ENCODE measurements at regions not wholly inside any gene's neighbourhood (a gene's known extent, or its start where the extent isn't known, plus 50 kb on each side); places are given as distances from the start of the nearest gene placed in this dataset.

DNA sequence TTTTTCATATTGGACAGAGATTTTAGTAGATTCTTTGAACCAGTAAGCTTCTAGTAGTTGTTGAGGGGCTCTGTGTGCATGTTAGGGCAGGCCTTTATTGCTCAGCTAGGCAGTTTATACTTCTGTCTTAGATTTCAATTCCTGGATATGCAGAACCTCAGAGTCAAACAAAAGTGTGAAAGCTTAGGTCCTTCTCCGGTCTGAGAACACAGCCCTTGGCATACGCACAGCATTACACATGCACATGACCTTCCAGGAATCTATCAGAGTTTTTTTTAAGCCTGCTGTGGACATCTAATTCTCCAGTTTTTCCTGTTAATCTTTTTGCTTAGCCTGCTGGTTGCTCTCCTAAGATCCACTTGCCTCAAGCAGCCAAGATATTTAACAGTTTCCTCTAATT, 77.9 kb upstream of the KL start:
- TF ChIP-seq, protein P1, sequence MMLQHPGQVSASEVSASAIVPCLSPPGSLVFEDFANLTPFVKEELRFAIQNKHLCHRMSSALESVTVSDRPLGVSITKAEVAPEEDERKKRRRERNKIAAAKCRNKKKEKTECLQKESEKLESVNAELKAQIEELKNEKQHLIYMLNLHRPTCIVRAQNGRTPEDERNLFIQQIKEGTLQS (IDR thresholded peaks at IDR 0.05): no peak
- TF ChIP-seq, protein P2, sequence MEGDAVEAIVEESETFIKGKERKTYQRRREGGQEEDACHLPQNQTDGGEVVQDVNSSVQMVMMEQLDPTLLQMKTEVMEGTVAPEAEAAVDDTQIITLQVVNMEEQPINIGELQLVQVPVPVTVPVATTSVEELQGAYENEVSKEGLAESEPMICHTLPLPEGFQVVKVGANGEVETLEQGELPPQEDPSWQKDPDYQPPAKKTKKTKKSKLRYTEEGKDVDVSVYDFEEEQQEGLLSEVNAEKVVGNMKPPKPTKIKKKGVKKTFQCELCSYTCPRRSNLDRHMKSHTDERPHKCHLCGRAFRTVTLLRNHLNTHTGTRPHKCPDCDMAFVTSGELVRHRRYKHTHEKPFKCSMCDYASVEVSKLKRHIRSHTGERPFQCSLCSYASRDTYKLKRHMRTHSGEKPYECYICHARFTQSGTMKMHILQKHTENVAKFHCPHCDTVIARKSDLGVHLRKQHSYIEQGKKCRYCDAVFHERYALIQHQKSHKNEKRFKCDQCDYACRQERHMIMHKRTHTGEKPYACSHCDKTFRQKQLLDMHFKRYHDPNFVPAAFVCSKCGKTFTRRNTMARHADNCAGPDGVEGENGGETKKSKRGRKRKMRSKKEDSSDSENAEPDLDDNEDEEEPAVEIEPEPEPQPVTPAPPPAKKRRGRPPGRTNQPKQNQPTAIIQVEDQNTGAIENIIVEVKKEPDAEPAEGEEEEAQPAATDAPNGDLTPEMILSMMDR (IDR thresholded peaks at IDR 0.05 in 2 of 3, conservative IDR thresholded peaks at IDR 0.05 in 1 of 3; ENCODE audit: borderline replicate concordance in 1 of 3, insufficient read depth in 1 of 3, low read depth in 2 of 3, low read length in 2 of 3): no peak
- TF ChIP-seq POLR2AphosphoS5 (IDR thresholded peaks at IDR 0.05; ENCODE audit: low read depth, low read length) (no peak), EZH2 (IDR thresholded peaks at IDR 0.05) (no peak), POLR2A (IDR thresholded peaks at IDR 0.05; ENCODE audit: borderline replicate concordance, extremely low read depth, insufficient read depth, insufficient read length) (no peak), RAD21 (IDR thresholded peaks at IDR 0.05; ENCODE audit: low read depth) (no peak)

Data from HCT116 (cell line).